ENCODE measurements at regions not wholly inside any gene's neighbourhood (a gene's known extent, or its start where the extent isn't known, plus 50 kb on each side); places are given as distances from the start of the nearest gene placed in this dataset.

GRCh38 chr4:167702391-167702790 lies 389.9 kb upstream of the ANXA10 start:
- DNase-seq = no peak

- DNase-seq = no peak
Measured at GRCh38 chr4:167711517-167711916, 380.8 kb upstream of the ANXA10 start.

- no peak for DNase-seq
Measured at GRCh38 chr4:167713756-167714155, 378.6 kb upstream of the ANXA10 start.

GRCh38 chr4:167715176-167715575 lies 377.2 kb upstream of the ANXA10 start:
- no peak for DNase-seq

DNA sequence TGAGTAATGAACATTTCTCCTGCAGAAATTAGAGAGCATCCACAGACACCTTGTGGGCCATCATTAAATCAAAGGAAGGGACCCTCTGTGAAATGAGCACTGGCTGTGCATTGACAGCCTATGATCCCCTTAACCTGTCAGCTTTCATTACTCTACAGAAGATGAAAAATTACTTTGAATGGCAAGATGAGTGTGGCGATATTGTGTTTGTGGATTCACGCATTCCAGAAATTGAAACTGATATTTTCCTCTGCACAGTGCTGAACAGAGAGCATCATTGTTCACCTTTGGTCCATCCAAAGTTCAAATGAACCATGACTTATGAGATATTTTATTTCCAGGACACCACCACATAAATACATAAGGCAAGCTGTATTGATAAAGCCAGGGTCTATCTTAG lies 374.8 kb upstream of the ANXA10 start:
- DNase-seq = no peak

GRCh38 chr4:167721617-167722486 lies 370.5 kb upstream of the ANXA10 start:
- DNase-seq = peak; percentile 15

DNA sequence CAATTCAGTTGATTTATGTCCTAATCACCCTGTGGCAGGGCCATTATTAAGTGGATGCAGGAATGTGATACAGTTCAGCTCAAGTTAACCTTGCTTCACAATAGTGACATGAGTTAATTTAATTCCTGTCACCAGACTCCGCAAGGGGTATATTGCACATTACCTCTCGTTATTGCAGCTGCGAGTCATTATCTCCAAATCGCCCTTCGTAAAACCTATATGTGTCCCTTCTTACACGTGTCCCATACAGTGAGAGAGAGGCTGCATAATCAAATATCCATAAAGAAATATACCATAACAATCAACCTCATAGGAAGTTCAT lies 369.9 kb upstream of the ANXA10 start:
- no peak for DNase-seq

DNA sequence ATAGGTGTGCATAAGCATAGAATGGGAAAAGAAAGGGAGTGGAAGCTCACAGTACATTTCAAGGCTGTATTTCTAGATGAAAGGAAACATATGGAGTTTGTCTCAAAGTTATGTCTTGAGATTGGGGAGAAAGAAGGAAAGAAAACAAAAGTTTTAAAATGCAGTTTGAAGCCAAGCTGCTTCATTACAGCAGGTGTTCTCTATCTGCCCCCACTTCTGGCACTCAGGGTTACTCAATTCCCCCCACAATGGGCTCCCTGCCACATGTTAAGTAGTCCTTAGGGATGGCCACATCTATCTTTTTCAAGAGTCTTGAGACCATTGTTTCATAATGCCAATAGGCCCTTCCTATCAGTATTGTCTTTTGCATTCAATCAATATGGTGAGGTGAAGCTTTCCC lies 367.4 kb upstream of the ANXA10 start:
- DNase-seq = peak; percentile 6

DNA sequence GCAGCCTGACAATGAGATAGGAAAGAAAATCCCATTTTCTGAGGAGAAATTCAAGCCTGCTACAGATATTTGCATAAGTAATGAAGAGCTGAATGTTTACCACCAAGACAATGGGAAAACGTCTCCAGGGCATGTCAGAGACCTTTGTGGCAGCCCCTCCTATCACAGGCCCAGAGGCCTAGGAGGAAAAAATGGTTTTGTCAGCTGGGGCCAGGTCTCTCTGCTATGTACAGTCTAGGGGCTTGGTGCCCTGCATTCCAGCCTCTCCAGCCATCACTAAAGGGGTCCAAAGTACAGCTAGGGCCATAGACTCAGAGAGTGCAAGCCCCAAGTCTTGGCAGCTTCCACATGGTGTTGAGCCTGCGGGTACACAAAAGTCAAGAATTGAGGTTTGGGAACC lies 361.6 kb upstream of the ANXA10 start:
- DNase-seq = no peak

- no peak for DNase-seq
Measured at GRCh38 chr4:167745024-167745687, 347.2 kb upstream of the ANXA10 start.

GRCh38 chr4:167767281-167767680 lies 325.1 kb upstream of the ANXA10 start:
- no peak for DNase-seq

- no peak for DNase-seq
Measured at GRCh38 chr4:167774646-167775045, 317.7 kb upstream of the ANXA10 start.

- DNase-seq = no peak
Measured at GRCh38 chr4:167775375-167775774, 317.0 kb upstream of the ANXA10 start.

DNA sequence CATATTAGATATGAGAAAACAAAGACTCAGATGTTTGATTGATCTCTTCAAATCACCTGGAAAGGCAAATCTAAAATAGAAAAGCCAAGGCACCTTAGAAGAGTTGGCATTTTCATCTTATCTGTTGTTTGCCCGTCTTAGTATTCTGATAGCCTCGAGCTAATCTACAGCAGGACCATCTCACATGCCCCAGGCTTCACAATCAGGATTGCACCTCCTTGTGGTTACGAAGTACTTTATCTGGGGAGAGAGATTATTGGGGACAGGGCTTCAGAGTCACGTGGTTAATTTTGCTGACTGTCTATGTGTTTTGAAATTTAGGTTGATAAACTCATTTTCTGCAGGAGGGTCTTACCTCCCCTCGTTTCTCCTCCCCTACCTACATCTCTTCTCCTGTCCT lies 313.1 kb upstream of the ANXA10 start:
- DNase-seq = no peak

- no peak for DNase-seq
Measured at GRCh38 chr4:167779864-167780263, 312.5 kb upstream of the ANXA10 start.

DNA sequence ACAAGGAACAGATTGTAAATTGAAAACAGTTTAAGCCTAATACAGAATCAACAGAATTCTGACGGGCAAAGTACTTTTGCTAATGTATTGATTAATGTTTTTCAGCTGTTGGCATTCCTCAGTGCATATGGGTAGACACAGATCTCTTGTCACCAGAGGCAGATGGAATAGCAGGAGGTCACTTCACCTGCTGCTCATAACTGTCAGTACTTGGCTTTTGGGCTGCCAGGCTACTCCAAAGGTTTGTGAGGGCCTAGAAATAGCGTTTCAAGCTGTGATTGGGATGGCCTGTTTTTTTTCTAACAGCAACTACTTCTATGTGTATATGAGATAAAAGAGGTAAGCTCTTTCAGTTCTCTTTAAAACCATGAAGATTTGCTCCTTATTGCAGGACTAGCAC lies 307.5 kb upstream of the ANXA10 start:
- DNase-seq = no peak

DNA sequence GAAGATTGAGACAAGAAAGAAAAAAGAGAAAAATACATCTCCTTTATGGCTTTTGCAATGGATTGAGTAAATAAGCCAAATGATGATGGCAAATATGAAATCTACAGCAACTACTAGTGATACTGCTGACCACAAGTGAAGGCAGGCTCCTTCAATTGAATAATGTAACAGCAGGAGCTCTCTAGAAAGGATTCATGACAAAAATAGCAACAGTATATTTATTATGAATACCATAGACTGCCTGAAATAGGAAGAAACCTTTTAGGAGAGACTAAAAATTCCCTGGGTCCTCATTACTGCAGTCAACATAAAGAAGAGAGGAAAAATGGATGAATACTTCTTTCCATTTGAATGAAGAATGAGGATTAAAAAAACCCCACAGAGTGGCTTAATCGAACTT lies 306.8 kb upstream of the ANXA10 start:
- DNase-seq = no peak

DNA sequence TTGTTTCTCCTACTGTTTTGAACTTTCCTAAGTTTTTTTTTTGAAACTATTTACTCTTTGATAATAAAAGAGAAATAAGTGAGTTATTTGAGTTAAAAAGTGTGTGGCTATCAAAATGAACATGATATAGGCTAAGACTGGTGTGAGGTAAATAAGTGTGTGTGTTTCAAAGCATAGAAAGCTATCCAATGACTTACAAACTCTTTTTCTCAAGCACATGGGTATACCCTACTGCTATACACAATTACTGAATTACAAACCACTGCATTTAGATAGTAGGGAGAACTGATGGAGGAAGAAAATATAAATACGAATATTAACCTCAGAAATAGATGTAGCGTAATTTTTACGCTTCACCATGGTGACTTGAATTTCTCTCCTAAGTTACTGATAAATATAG lies 305.8 kb upstream of the ANXA10 start:
- no peak for DNase-seq

DNA sequence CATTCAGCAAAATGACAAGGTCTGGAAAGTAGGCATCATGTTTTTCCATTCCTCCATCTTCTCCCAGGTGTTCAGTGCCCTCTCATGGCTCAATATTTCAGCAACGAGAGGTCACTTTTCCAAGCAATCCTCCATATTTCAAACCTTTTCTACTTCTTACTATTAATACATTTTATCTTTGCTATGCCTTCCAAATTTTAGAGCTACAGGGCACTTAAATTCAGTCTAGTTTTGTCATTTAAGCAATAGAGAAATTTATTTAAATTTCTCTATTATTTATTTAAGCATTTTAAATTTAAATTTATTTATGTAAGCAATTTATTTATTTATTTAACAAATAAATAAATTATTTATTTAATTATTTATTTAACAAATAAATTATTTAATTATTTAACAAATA lies 305.1 kb upstream of the ANXA10 start:
- no peak for DNase-seq

DNA sequence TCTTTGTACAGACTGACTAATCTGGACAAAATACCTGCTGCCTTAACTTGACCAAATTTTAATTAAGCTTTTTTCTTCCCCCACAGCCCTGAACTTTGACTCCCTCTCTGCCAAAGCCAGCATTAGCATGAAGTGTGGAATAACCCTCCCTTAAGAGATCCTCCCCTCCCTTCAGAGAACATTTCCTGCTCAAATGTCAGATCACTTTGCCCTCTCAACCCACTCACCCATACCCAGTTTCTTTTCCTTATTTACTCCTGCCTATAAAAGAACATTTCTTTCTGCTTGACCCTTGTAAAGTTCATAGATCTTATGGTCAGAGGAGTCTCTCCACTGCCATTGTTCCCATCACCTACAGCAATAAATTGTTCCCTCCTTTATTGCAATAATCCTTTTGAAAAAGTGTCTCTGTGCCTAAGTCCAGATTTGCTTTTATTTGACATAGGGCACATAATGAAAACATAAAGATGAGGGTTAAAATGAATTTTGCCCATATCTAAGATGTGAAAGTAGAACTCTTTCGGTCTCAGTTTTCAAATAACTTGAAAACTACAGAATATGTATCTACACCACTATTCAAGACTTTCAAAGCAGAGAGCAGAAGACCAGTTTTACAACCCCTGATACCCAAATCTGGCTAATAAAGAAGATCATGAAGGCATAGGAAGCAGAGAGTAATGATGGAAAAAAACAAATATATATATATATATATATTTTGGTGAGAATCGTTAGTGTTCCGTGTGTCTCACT lies 289.7 kb upstream of the ANXA10 start:
- no peak for DNase-seq

DNA sequence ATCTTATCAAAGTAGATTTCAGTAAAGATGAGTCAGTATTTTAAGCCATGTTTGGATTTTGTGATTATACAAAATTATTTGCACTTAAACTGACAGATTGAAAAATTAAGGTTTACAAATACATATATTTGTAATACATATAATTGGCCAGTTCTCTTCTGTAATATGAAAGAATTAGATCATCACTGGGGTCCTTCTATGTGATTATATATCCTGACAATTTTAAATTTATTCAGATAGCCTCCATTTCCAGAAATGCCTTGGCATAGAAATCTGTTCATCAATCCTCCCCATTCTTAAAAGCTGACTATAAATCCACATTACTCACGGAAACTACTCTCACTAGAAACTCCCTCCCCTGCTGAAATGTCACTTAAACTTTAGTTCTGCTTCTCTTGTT lies 280.4 kb upstream of the ANXA10 start:
- no peak for DNase-seq

GRCh38 chr4:167826281-167826680 lies 266.1 kb upstream of the ANXA10 start:
- DNase-seq = no peak

DNA sequence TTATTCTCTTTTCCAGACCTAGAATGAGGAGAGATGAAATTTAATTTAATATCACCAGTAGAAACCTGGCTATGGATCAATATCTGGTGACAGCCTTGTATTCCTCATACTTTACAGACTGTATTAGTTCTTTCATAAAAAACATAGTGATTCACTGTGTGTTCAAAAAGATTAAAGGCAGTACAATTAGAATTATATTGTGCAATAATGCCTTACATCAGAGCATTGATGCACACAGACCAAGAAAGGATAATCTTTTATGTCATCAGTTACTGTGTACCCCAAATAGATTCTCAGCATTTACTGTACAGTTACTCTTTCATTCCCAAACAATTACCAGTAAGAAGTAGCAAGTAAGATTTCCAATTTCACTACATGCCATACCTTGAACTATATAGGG lies 260.5 kb upstream of the ANXA10 start:
- DNase-seq = no peak

GRCh38 chr4:167838686-167839085 lies 253.7 kb upstream of the ANXA10 start:
- DNase-seq = no peak

Measured in right kidney (tissue), 1 donor.